ENCODE measurements at regions not wholly inside any gene's neighbourhood (a gene's known extent, or its start where the extent isn't known, plus 50 kb on each side); places are given as distances from the start of the nearest gene placed in this dataset.

DNA sequence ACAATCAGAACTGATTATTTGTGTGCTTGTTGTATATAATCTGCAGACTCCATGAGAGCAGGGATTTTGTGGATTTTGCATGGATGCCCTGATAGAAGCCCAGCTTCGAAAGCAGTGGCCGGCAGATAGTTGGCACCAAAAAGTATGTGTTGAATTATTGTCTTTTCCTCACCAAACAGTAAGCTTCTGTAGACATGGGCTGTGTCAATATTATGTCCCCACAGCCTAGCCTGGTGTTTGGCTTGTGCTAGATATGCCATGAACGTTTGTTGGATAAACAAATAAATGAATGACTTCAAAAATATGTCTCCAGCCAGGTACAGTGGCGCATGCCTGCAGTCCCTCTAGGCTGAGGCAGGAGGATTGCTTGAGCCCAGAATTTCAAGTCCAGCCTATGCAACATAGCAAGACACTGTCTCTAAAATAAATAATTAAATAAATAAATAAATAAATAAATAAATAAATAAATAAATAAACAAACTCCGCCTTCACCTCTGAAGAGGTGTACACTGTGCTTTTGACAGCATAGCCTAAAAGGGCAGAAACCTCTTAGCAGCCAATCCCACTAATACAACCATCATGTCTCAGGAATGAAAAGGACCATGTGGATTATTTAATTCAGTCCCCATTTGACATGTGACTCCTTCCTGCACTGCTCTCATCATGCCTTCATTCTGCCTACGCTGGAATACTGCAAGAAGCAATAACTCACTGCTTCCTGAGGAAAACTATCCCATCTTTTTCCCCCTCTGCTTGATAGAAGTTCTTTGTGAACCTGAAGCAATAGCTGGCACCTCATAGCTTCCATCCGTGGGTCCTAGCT is 335.2 kb downstream of the FBXW7 start:
- WGBS, 2 experiments, result 93 to 96% methylated on average over 7 of the region's 7 CpGs
- H3K27ac ChIP-seq (ENCODE audit: insufficient read depth, low read depth, low read length, poor library complexity, severe bottlenecking), result no peak overlapping the region
- H3K4me1 ChIP-seq (ENCODE audit: control insufficient read depth, insufficient read depth, low read length), result peaks cover 3% of the 10 kb centered on the region
- no peaks in the 10 kb centered on the region for H3K9me3 ChIP-seq (ENCODE audit: control insufficient read depth, low read length)
- no peak overlapping the region for H3K4me3 ChIP-seq (ENCODE audit: insufficient read depth, low read depth, low read length)
- H3K36me3 ChIP-seq (ENCODE audit: control insufficient read depth, insufficient read depth, low read length), result no peaks in the 10 kb centered on the region
- no peaks in the 10 kb centered on the region for H3K27me3 ChIP-seq (ENCODE audit: control insufficient read depth, insufficient read depth, low read length, poor library complexity, severe bottlenecking)

- Histone ChIP-seq H3K9me3 (ENCODE audit: control insufficient read depth, low read length) (no peaks in the 10 kb centered on the region), H3K36me3 (ENCODE audit: control insufficient read depth, insufficient read depth, low read length) (no peaks in the 10 kb centered on the region), H3K4me1 (ENCODE audit: control insufficient read depth, insufficient read depth, low read length) (no peaks in the 10 kb centered on the region), H3K27ac (ENCODE audit: insufficient read depth, low read depth, low read length, poor library complexity, severe bottlenecking) (no peak overlapping the region), H3K27me3 (ENCODE audit: control insufficient read depth, insufficient read depth, low read length, poor library complexity, severe bottlenecking) (no peaks in the 10 kb centered on the region), H3K4me3 (ENCODE audit: insufficient read depth, low read depth, low read length) (no peak overlapping the region)
- 91 to 93% methylated on average over 5 to 6 of the region's 6 CpGs for WGBS, 2 experiments
These were observed 338.7 kb downstream of the FBXW7 start for GRCh38 chr4:152197211-152197610.

- Histone ChIP-seq H3K9me3 (ENCODE audit: control insufficient read depth, low read length) (no peaks in the 10 kb centered on the region), H3K4me3 (ENCODE audit: insufficient read depth, low read depth, low read length) (no peak overlapping the region), H3K36me3 (ENCODE audit: control insufficient read depth, insufficient read depth, low read length) (no peaks in the 10 kb centered on the region), H3K27ac (ENCODE audit: insufficient read depth, low read depth, low read length, poor library complexity, severe bottlenecking) (no peak overlapping the region), H3K27me3 (ENCODE audit: control insufficient read depth, insufficient read depth, low read length, poor library complexity, severe bottlenecking) (no peaks in the 10 kb centered on the region), H3K4me1 (ENCODE audit: control insufficient read depth, insufficient read depth, low read length) (no peaks in the 10 kb centered on the region)
- 71 to 78% methylated on average over 4 of the region's 4 CpGs for WGBS, 2 experiments
These were observed 340.0 kb downstream of the FBXW7 start for GRCh38 chr4:152195888-152196287.

GRCh38 chr4:152193059-152193458 is 342.8 kb downstream of the FBXW7 start:
- 98 to 100% methylated on average over 2 of the region's 2 CpGs for WGBS, 2 experiments
- Histone ChIP-seq H3K36me3 (ENCODE audit: control insufficient read depth, insufficient read depth, low read length) (no peaks in the 10 kb centered on the region), H3K9me3 (ENCODE audit: control insufficient read depth, low read length) (no peaks in the 10 kb centered on the region), H3K27ac (ENCODE audit: insufficient read depth, low read depth, low read length, poor library complexity, severe bottlenecking) (no peak overlapping the region), H3K27me3 (ENCODE audit: control insufficient read depth, insufficient read depth, low read length, poor library complexity, severe bottlenecking) (no peaks in the 10 kb centered on the region), H3K4me1 (ENCODE audit: control insufficient read depth, insufficient read depth, low read length) (no peaks in the 10 kb centered on the region), H3K4me3 (ENCODE audit: insufficient read depth, low read depth, low read length) (no peak overlapping the region)

- 96 to 98% methylated on average over 7 of the region's 7 CpGs for WGBS, 2 experiments
- H3K27me3 ChIP-seq (ENCODE audit: control insufficient read depth, insufficient read depth, low read length, poor library complexity, severe bottlenecking), result no peaks in the 10 kb centered on the region
- no peaks in the 10 kb centered on the region for H3K4me1 ChIP-seq (ENCODE audit: control insufficient read depth, insufficient read depth, low read length)
- no peak overlapping the region for H3K4me3 ChIP-seq (ENCODE audit: insufficient read depth, low read depth, low read length)
- no peak overlapping the region for H3K27ac ChIP-seq (ENCODE audit: insufficient read depth, low read depth, low read length, poor library complexity, severe bottlenecking)
- no peaks in the 10 kb centered on the region for H3K9me3 ChIP-seq (ENCODE audit: control insufficient read depth, low read length)
- H3K36me3 ChIP-seq (ENCODE audit: control insufficient read depth, insufficient read depth, low read length), result no peaks in the 10 kb centered on the region
These were observed 345.0 kb downstream of the FBXW7 start for GRCh38 chr4:152190907-152191306.

DNA sequence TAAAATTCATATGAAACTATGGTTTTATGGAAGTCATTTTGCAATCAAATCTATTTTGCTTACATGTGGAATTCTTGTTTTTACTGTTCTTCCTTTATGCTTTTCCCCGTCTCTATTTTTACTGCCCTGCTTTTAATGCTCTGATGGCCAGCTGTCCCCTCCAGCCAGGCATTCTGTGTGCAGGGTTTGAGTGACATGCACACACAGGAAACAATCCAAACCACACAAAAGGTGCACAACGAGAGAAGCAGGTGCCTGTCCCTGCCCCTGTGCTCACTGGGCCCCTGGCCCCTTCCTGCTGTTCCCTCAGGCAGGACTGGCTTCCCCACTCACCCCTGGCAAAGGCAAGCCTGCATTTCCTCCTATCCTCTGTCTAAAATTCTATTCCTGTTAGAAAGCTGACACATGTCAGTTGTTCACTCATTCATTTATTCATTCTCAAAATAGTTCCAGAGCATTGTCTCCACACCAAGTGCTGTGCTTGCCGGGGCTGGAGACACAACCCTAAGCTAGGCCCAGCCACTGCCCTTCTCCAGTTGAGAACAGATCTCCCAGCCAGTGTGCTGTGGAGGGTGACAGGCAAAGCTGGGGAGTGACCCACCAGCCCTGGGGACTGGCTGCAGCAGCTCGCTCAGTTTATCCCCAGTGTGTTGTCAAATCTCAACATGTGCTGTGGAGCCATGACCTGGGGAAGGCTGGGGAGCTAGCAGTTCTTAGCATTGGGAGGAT is 346.3 kb downstream of the FBXW7 start:
- Histone ChIP-seq H3K4me3 (ENCODE audit: insufficient read depth, low read depth, low read length) (no peak overlapping the region), H3K36me3 (ENCODE audit: control insufficient read depth, insufficient read depth, low read length) (no peaks in the 10 kb centered on the region), H3K27me3 (ENCODE audit: control insufficient read depth, insufficient read depth, low read length, poor library complexity, severe bottlenecking) (no peaks in the 10 kb centered on the region), H3K27ac (ENCODE audit: insufficient read depth, low read depth, low read length, poor library complexity, severe bottlenecking) (no peak overlapping the region), H3K4me1 (ENCODE audit: control insufficient read depth, insufficient read depth, low read length) (no peaks in the 10 kb centered on the region), H3K9me3 (ENCODE audit: control insufficient read depth, low read length) (no peaks in the 10 kb centered on the region)
- WGBS, 2 experiments, result 84 to 85% methylated on average over 4 of the region's 4 CpGs

DNA sequence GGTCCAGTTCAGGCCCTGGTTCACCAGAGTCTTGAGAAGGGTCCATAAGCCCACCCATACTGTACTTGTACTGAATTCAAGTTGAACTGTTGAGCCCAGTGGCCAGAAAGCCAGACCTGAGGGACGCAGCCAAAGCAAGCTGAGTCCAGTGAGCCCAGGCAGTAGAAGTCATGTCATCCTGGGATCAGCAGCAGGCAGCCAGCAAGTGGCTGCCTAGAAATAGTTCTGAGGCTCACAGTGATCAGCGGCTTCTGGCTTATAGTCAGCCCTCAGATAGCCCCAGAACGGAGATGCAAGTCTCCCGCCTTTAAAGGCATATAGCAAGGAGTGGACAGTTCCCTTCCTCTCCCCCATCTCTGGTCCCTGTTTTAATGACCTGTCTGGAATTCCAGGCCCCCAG is 347.1 kb downstream of the FBXW7 start:
- H3K27ac ChIP-seq (ENCODE audit: insufficient read depth, low read depth, low read length, poor library complexity, severe bottlenecking), result no peak overlapping the region
- 69 to 84% methylated on average over 4 of the region's 4 CpGs for WGBS, 2 experiments

GRCh38 chr4:152187693-152188092 is 348.2 kb downstream of the FBXW7 start:
- H3K27ac ChIP-seq (ENCODE audit: insufficient read depth, low read depth, low read length, poor library complexity, severe bottlenecking), result no peak overlapping the region

More for the DNA sequence above, 347.1 kb downstream of the FBXW7 start:
- H3K4me3 ChIP-seq (ENCODE audit: insufficient read depth, low read depth, low read length), result no peak overlapping the region
- H3K27me3 ChIP-seq (ENCODE audit: control insufficient read depth, insufficient read depth, low read length, poor library complexity, severe bottlenecking), result no peaks in the 10 kb centered on the region
- no peaks in the 10 kb centered on the region for H3K4me1 ChIP-seq (ENCODE audit: control insufficient read depth, insufficient read depth, low read length)
- no peaks in the 10 kb centered on the region for H3K36me3 ChIP-seq (ENCODE audit: control insufficient read depth, insufficient read depth, low read length)
- no peaks in the 10 kb centered on the region for H3K9me3 ChIP-seq (ENCODE audit: control insufficient read depth, low read length)

DNA sequence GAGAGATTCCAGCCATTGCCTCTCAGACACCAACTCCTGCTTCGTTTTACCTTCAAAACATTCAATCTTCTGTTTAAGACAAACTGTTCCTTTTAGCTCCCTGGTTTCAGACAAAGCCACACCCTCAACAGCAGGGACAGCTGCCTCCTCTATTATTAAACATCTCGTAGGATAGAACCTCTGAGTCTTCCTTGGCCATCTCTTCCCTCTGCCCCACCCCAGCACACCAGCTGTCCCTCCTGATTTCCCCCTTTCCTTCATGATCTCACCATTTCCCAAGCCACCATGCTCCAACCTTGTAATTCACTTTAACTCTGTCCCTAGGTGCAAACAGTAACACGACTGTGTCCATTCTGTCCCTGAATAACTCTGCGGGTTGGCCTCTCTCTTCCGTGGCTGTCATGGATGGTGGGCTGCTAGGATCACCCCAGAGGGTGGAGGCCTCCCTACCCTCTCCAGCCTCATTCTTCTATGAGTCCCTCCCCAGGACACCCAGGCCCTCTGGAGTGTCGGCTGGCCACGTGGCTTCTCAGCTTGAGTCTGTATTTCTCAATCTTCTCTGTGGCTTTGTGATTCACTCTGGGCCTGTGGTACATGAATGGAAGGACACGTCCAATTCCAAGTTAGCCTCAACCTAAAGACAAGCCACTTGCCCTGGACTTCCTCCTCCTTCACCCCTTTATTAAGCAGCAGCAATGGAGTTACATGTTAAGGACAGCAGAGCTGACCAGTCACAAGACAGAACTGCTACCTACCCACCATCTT is 349.9 kb downstream of the FBXW7 start:
- H3K9me3 ChIP-seq (ENCODE audit: control insufficient read depth, low read length), result no peaks in the 10 kb centered on the region
- H3K27me3 ChIP-seq (ENCODE audit: control insufficient read depth, insufficient read depth, low read length, poor library complexity, severe bottlenecking), result no peaks in the 10 kb centered on the region
- no peak overlapping the region for H3K27ac ChIP-seq (ENCODE audit: insufficient read depth, low read depth, low read length, poor library complexity, severe bottlenecking)
- 89 to 93% methylated on average over 8 of the region's 8 CpGs for WGBS, 2 experiments
- H3K4me3 ChIP-seq (ENCODE audit: insufficient read depth, low read depth, low read length), result no peak overlapping the region
- no peaks in the 10 kb centered on the region for H3K36me3 ChIP-seq (ENCODE audit: control insufficient read depth, insufficient read depth, low read length)
- no peaks in the 10 kb centered on the region for H3K4me1 ChIP-seq (ENCODE audit: control insufficient read depth, insufficient read depth, low read length)

More at GRCh38 chr4:152187693-152188092, 348.2 kb downstream of the FBXW7 start:
- H3K9me3 ChIP-seq (ENCODE audit: control insufficient read depth, low read length), result no peaks in the 10 kb centered on the region
- H3K4me1 ChIP-seq (ENCODE audit: control insufficient read depth, insufficient read depth, low read length), result no peaks in the 10 kb centered on the region
- H3K27me3 ChIP-seq (ENCODE audit: control insufficient read depth, insufficient read depth, low read length, poor library complexity, severe bottlenecking), result no peaks in the 10 kb centered on the region
- 91 to 99% methylated on average over 3 of the region's 3 CpGs for WGBS, 2 experiments
- no peaks in the 10 kb centered on the region for H3K36me3 ChIP-seq (ENCODE audit: control insufficient read depth, insufficient read depth, low read length)
- H3K4me3 ChIP-seq (ENCODE audit: insufficient read depth, low read depth, low read length), result no peak overlapping the region

DNA sequence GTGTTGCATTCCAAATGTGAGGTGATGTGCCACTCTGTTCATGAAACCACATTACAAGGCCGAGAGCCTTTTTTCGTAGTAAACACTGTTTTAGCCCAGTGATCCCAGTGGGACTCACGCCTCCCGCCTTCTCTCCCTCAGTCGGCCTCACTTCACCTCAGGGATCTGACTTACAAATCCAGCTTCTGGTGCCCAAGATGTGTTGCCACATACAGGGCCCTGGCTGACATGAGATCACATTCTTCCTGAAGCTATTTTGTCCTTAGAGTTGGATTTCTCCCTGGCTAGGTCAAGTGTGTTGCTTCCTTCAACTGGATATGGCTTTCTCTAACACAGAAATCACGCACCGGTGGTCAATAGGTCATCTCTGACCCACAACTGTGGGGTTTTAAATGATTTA is 354.7 kb downstream of the FBXW7 start:
- H3K27ac ChIP-seq (ENCODE audit: insufficient read depth, low read depth, low read length, poor library complexity, severe bottlenecking), result no peak overlapping the region
- 95% methylated on average over 5 to 7 of the region's 7 CpGs for WGBS, 2 experiments
- H3K27me3 ChIP-seq (ENCODE audit: control insufficient read depth, insufficient read depth, low read length, poor library complexity, severe bottlenecking), result no peaks in the 10 kb centered on the region
- H3K36me3 ChIP-seq (ENCODE audit: control insufficient read depth, insufficient read depth, low read length), result no peaks in the 10 kb centered on the region
- no peaks in the 10 kb centered on the region for H3K4me1 ChIP-seq (ENCODE audit: control insufficient read depth, insufficient read depth, low read length)
- no peak overlapping the region for H3K4me3 ChIP-seq (ENCODE audit: insufficient read depth, low read depth, low read length)
- no peaks in the 10 kb centered on the region for H3K9me3 ChIP-seq (ENCODE audit: control insufficient read depth, low read length)
